Keratinocyte (primary cell): ENCODE measurements at regions not wholly inside any gene's neighbourhood (a gene's known extent, or its start where the extent isn't known, plus 50 kb on each side); places are given as distances from the start of the nearest gene placed in this dataset.

Experiments
- DNase-seq: peaks from one replicate; pipeline ENCODE4 v3.0.0-alpha.2; 2011; ENCODE audit warnings: low read depth, missing footprints, low spot score
- FAIRE-seq: peaks from 2 replicates; lab custom pipeline; 2011; peaks lifted over from hg19 to GRCh38; lab: Jason Lieb, UNC
- H2AFZ ChIP-seq: 2 replicates; pipeline ENCODE4 v1.6.0; 2012; ENCODE audit warnings: low read length, control low read depth, inconsistent platforms; ENCODE audit not compliant: control insufficient read depth
- H3K27ac ChIP-seq: 2 replicates; pipeline ENCODE4 v1.5.1; 2011; ENCODE audit warnings: low read length; ENCODE audit not compliant: control insufficient read depth, insufficient read depth
- H3K27me3 ChIP-seq: 3 replicates; pipeline ENCODE4 v1.6.0; 2011; ENCODE audit warnings: low read length; ENCODE audit not compliant: control insufficient read depth, insufficient read depth; ENCODE audit errors: extremely low read depth
- H3K36me3 ChIP-seq, 2 experiments: 2 replicates in 1 of 2; 3 replicates in 1 of 2; pipeline ENCODE4 v1.5.1; 2011; ENCODE audit warnings: low read length in 2 of 2, mild to moderate bottlenecking in 1 of 2; ENCODE audit not compliant: control insufficient read depth in 2 of 2, insufficient read depth in 2 of 2; ENCODE audit errors: extremely low read depth in 1 of 2
- H3K4me1 ChIP-seq: 3 replicates; pipeline ENCODE4 v1.5.1; 2011; ENCODE audit warnings: low read length; ENCODE audit not compliant: control insufficient read depth, insufficient read depth; ENCODE audit errors: extremely low read depth
- H3K4me2 ChIP-seq: 3 replicates; pipeline ENCODE4 v1.6.0; 2011; ENCODE audit warnings: low read depth, low read length; ENCODE audit not compliant: control insufficient read depth, insufficient read depth; ENCODE audit errors: extremely low read depth
- H3K4me3 ChIP-seq, 3 experiments: fragments of 200-600 bp in 1 of 3; sonication (generic) in 1 of 3; 2 replicates in 2 of 3; 3 replicates in 1 of 3; pipeline ENCODE4 v1.5.1; 2011 to 2016; ENCODE audit warnings: low read length in 3 of 3, mild to moderate bottlenecking in 3 of 3, control low read depth in 2 of 3, inconsistent platforms in 1 of 3, low read depth in 1 of 3, mixed read lengths in 1 of 3, mixed run types in 1 of 3, moderate library complexity in 1 of 3; ENCODE audit not compliant: control insufficient read depth in 2 of 3, insufficient read depth in 2 of 3; ENCODE audit errors: extremely low read depth in 1 of 3
- H3K79me2 ChIP-seq: 2 replicates; pipeline ENCODE4 v1.6.0; 2012; ENCODE audit warnings: low read length; ENCODE audit not compliant: control insufficient read depth, insufficient read depth
- H3K9ac ChIP-seq: 3 replicates; pipeline ENCODE4 v1.6.0; 2011; ENCODE audit warnings: low read length; ENCODE audit not compliant: control insufficient read depth, insufficient read depth; ENCODE audit errors: extremely low read depth
- H3K9me1 ChIP-seq: 3 replicates; pipeline ENCODE4 v1.6.0; 2011; ENCODE audit warnings: low read length; ENCODE audit not compliant: control insufficient read depth, insufficient read depth; ENCODE audit errors: extremely low read depth
- H3K9me3 ChIP-seq: 2 replicates; pipeline ENCODE4 v1.5.1; 2012; ENCODE audit warnings: low read depth, low read length; ENCODE audit not compliant: control insufficient read depth
- H4K20me1 ChIP-seq: 3 replicates; pipeline ENCODE4 v1.6.0; 2011; ENCODE audit warnings: low read length; ENCODE audit not compliant: control insufficient read depth, insufficient read depth; ENCODE audit errors: extremely low read depth
- EZH2 ChIP-seq: IDR thresholded peaks from one replicate; pipeline ENCODE4 v1.6.1; 2012; ENCODE audit warnings: inconsistent platforms, mild to moderate bottlenecking, low read length, moderate library complexity
- dilution Hi-C: fragments of 300-500 bp; cut with MboI; formaldehyde crosslinking; loops from one replicate; pipeline ENCODE4 v1.7.0; 2020; ENCODE audit warnings: low sequenced_read_pairs; ENCODE audit not compliant: extremely low pct_ligation_motif_present
- TF ChIP-seq, protein P1 (sequence below), 3 experiments: IDR thresholded peaks in 1 of 3; conservative IDR thresholded peaks in 1 of 3; optimal IDR thresholded peaks in 1 of 3; 2 replicates in 2 of 3; 3 replicates in 1 of 3; pipeline versions ENCODE3 to v1.5.1; 2011; ENCODE audit warnings: low read length in 3 of 3, mild to moderate bottlenecking in 3 of 3, moderate library complexity in 2 of 3, control low read depth in 1 of 3, inconsistent platforms in 1 of 3; ENCODE audit not compliant: insufficient read depth in 2 of 3; ENCODE audit errors: extremely low read depth in 1 of 3

DNA sequence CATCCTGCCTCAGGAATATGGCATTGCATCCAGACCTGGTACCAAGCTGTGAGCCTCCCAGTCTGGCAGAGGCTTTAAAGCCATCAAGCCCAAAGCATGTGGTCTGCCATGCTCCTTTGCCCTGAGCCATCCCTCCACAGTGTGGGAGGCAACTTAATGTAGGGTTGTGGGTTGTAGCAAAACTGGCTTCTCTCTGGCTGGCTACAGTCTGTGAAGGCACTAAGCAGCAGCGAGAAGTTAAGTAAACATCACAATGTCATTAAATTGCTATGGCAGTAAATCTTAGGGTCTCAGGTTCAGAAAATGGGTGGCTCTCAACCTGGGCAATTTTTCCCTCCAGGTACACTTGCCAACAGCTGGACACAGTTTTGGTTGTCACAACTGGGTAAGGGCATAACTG lies 472.9 kb downstream of the PREX1 start:
- Histone ChIP-seq H3K9me1 (no peaks in the 10 kb centered on the region), H3K27ac (no peak overlapping the region), H2AFZ (no peak overlapping the region), H3K36me3 (no peaks in the 10 kb centered on the region), H3K4me2 (no peak overlapping the region), H3K79me2 (no peaks in the 10 kb centered on the region), H3K9me3 (no peaks in the 10 kb centered on the region), H3K4me1 (no peaks in the 10 kb centered on the region), H3K4me3 (no peak overlapping the region), H3K9ac (no peak overlapping the region), H3K27me3 (peaks cover 4% of the 10 kb centered on the region), H4K20me1 (no peaks in the 10 kb centered on the region)
- dilution Hi-C loops = no loop called here
- TF ChIP-seq, protein P1, sequence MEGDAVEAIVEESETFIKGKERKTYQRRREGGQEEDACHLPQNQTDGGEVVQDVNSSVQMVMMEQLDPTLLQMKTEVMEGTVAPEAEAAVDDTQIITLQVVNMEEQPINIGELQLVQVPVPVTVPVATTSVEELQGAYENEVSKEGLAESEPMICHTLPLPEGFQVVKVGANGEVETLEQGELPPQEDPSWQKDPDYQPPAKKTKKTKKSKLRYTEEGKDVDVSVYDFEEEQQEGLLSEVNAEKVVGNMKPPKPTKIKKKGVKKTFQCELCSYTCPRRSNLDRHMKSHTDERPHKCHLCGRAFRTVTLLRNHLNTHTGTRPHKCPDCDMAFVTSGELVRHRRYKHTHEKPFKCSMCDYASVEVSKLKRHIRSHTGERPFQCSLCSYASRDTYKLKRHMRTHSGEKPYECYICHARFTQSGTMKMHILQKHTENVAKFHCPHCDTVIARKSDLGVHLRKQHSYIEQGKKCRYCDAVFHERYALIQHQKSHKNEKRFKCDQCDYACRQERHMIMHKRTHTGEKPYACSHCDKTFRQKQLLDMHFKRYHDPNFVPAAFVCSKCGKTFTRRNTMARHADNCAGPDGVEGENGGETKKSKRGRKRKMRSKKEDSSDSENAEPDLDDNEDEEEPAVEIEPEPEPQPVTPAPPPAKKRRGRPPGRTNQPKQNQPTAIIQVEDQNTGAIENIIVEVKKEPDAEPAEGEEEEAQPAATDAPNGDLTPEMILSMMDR (optimal IDR thresholded peaks at IDR 0.05 in 1 of 3, IDR thresholded peaks at IDR 0.05 in 1 of 3, conservative IDR thresholded peaks at IDR 0.05 in 1 of 3; ENCODE audit: extremely low read depth in 1 of 3, insufficient read depth in 2 of 3, low read length in 3 of 3) = no peak
- TF ChIP-seq EZH2 = no peak
- no peak for DNase-seq
- FAIRE-seq = no peak

DNA sequence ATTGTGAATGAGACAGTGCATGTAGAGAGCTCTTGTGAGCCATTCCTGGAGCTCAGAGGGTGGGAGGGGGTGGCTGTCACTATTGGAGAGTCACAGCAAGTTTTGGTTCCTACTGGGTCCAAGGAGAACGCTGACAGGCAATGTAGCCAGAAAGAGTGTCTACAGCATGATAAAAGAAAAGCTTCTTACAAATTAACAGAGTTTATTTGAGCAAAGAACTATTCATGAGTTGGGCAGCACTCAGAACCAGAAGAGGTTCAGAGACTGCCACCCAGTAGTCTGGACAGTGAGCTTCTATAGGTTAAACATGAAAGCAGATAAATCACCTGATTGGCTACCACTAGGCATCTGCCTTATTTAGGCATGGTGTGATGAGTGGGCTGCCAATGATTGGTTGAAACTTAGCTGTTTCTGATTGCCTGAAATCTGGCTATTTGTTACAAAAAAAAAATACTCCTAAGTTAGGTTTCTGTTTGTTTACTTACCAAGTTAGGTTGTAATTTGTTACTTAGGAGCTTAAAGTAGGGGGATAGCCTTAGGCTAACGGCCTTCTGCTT lies 473.4 kb downstream of the PREX1 start:
- Histone ChIP-seq H4K20me1 (no peaks in the 10 kb centered on the region), H3K36me3 (no peaks in the 10 kb centered on the region), H3K9ac (no peak overlapping the region), H3K27ac (no peak overlapping the region), H3K4me1 (no peaks in the 10 kb centered on the region), H3K27me3 (peaks cover 4% of the 10 kb centered on the region), H2AFZ (no peak overlapping the region), H3K9me3 (no peaks in the 10 kb centered on the region), H3K4me3 (no peak overlapping the region), H3K9me1 (no peaks in the 10 kb centered on the region), H3K4me2 (no peak overlapping the region), H3K79me2 (no peaks in the 10 kb centered on the region)
- dilution Hi-C loops = no loop called here
- TF ChIP-seq EZH2 = no peak
- TF ChIP-seq, protein P1 (optimal IDR thresholded peaks at IDR 0.05 in 1 of 3, IDR thresholded peaks at IDR 0.05 in 1 of 3, conservative IDR thresholded peaks at IDR 0.05 in 1 of 3; ENCODE audit: extremely low read depth in 1 of 3, insufficient read depth in 2 of 3, low read length in 3 of 3) = no peak
- FAIRE-seq (no peak), DNase-seq (no peak)
